Ovary (tissue), 7 donors: ENCODE measurements at regions not wholly inside any gene's neighbourhood (a gene's known extent, or its start where the extent isn't known, plus 50 kb on each side); places are given as distances from the start of the nearest gene placed in this dataset.

ENCODE experiments used
- DNase-seq, 5 donors: peaks; one replicate each; pipeline ENCODE4 v3.0.0-alpha.2; 2019 to 2020
- H3K27ac ChIP-seq, 2 donors: fragments of 200-600 bp; one replicate each; pipeline versions ENCODE4 v1.5.1 to v1.8.0; 2019 to 2022
- H3K27me3 ChIP-seq: fragments of 200-600 bp; one replicate; pipeline ENCODE4 v1.8.0; 2022
- H3K36me3 ChIP-seq: fragments of 200-600 bp; sonication (generic); one replicate; pipeline ENCODE4 v1.5.1; 2019
- H3K4me1 ChIP-seq: one replicate; pipeline ENCODE4 v1.8.1; 2013; ENCODE audit warnings: mild to moderate bottlenecking, moderate library complexity; ENCODE audit not compliant: insufficient read depth
- H3K4me3 ChIP-seq: fragments of 200-600 bp; sonication (generic); one replicate; pipeline ENCODE4 v1.5.1; 2017
- H3K9me3 ChIP-seq, 2 donors: fragments of 200-600 bp in 1 of 2; sonication (generic) in 1 of 2; one replicate each; pipeline versions ENCODE4 v1.5.1 to v1.8.1; 2013 to 2019; ENCODE audit warnings: mild to moderate bottlenecking in 1 of 2, moderate library complexity in 1 of 2
- EP300 ChIP-seq: sonication (generic); formaldehyde crosslinking; IDR thresholded peaks from one replicate; pipeline ENCODE4 v1.6.1; 2017; ENCODE audit warnings: antibody characterized with exemption
- POLR2A ChIP-seq: fragments of 450-650 bp; IDR thresholded peaks from one replicate; pipeline ENCODE4 v1.6.1; 2017; ENCODE audit warnings: antibody characterized with exemption, mild to moderate bottlenecking, moderate library complexity
- WGBS, 3 donors: extraction: QIAGEN DNeasy Blood & Tissue Kit in 1 of 3; methylation state at CpG; one replicate each; pipeline versions ENCODE4 v1.1.5 to v1.1.7; 2013 to 2017; 5-methylcytosine and 5-hydroxymethylcytosine counted together
- intact Hi-C, 4 donors: fragments of 100-400 bp; cut with DNase I; formaldehyde crosslinking; loops; one replicate each; pipeline versions ENCODE4 v1.11.0 to v1.15.1; 2022 to 2023
- TF ChIP-seq, protein P1 (sequence below), 3 donors: fragments of 450-650 bp in 2 of 3; fragments of 200-600 bp in 1 of 3; IDR thresholded peaks; one replicate each; pipeline versions ENCODE4 v1.5.1 to v1.8.0; 2016 to 2022; ENCODE audit warnings: antibody characterized with exemption in 3 of 3, mild to moderate bottlenecking in 1 of 3
- donor health status: DM: no; HTN: no; CAD: no; lungs with moderate emphysema.
- donor health status: DM: no; HTN: no; CAD: no.
- donor health status: Bipolar disorder and iron deficiency.
- donor health status: DM: no; HTN: no; CAD: no.
- donor health status: DM: yes; HTN: yes; CAD: no.

DNA sequence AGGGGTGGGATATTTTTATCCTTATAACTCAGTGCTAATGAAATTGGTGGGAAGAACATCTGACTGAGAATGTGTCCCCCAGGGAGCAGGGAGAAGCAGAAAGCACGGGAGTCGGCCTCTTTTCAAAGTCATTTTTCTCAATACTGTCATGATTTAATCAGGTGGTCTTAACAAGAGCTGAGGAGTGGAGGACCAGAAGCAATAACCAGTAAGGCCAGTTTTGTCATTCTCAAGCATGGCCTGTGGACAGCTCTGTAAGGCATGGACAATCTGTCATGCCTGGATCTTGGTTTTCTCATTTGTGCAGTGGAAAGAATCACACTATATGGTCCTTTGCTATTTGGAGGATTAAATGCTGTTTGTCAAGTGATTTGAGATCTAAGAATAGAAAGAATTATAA, 99.7 kb downstream of the TNFSF11 start:
- Histone ChIP-seq H3K4me1 (no peaks in the 10 kb centered on the region), H3K36me3 (no peaks in the 10 kb centered on the region), H3K4me3 (no peak overlapping the region), H3K9me3 (no peaks in the 10 kb centered on the region), H3K27me3 (no peaks in the 10 kb centered on the region), H3K27ac (no peak overlapping the region)
- TF ChIP-seq, protein P1, sequence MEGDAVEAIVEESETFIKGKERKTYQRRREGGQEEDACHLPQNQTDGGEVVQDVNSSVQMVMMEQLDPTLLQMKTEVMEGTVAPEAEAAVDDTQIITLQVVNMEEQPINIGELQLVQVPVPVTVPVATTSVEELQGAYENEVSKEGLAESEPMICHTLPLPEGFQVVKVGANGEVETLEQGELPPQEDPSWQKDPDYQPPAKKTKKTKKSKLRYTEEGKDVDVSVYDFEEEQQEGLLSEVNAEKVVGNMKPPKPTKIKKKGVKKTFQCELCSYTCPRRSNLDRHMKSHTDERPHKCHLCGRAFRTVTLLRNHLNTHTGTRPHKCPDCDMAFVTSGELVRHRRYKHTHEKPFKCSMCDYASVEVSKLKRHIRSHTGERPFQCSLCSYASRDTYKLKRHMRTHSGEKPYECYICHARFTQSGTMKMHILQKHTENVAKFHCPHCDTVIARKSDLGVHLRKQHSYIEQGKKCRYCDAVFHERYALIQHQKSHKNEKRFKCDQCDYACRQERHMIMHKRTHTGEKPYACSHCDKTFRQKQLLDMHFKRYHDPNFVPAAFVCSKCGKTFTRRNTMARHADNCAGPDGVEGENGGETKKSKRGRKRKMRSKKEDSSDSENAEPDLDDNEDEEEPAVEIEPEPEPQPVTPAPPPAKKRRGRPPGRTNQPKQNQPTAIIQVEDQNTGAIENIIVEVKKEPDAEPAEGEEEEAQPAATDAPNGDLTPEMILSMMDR (IDR thresholded peaks at IDR 0.05) = no peak
- no peak for TF ChIP-seq POLR2A
- no peak for TF ChIP-seq EP300
- 86 to 90% (median 87%) methylated on average over 2 of the region's 2 CpGs for WGBS, 3 donors
- DNase-seq = no peak
- intact Hi-C loops = no loop called here

DNA sequence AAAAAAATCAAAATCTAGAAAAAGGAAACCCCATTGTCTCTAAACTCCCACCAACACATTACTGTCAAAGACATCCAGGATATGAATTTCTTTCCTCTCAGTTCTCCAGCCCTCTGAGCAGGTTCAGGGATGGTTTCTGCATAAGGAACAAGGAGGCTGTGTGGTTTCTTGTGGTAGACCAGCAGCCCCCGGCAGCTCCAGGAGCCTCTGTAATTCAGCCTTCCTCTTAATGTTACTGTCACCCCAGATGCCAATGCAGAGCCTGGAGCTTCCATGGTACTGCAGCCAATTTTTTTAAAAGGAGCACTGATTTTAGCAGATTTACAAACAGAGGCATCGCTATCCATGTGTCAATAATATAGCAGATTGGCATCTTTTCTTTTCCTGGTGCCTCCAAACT, 100.6 kb upstream of the FAM216B start:
- 45 to 47% (median 45%) methylated on average over 2 of the region's 2 CpGs for WGBS, 3 donors
- no peaks in the 10 kb centered on the region for H3K36me3 ChIP-seq
- no peak overlapping the region for H3K27ac ChIP-seq
- TF ChIP-seq POLR2A = no peak
- TF ChIP-seq EP300 = no peak
- TF ChIP-seq, protein P1 (IDR thresholded peaks at IDR 0.05) = no peak
- H3K9me3 ChIP-seq = no peaks in the 10 kb centered on the region
- no peak overlapping the region for H3K4me3 ChIP-seq
- DNase-seq = no peak
- intact Hi-C loops = no loop called here
- no peaks in the 10 kb centered on the region for H3K4me1 ChIP-seq
- H3K27me3 ChIP-seq = no peaks in the 10 kb centered on the region

DNA sequence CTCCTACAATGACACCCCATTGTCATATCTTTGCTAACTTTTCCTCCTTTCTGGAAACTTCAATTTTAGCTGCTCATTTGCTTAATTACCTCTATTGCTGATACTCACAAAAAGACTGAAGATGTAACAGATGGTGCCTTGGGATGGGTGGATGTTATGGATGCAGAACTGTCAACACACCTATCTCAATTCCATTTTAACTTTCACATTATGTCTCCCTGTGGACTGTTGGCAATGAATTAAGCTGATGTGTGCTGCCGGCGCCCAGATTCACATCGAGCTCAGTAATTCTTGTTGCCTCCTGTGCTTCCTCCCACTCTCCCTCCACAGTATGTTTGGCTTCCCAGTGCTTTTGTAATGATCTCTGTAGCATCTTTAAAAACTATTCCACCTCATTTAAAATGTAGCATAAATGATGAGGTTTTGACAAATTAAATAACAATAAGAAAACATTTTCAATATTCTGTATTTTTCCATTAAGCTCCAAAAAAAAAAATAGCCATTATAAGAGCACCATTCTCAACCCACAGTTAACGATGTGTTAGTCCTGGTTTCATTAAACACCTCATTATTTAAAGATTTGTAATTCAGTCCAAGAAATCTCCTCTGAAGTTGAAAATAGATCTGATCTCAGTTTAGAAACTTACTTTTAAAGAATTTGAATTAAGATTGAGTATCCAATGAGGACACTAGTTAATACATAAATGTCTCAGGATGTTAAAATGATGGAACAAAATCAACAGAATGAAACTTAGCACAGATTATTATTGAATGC, 99.9 kb upstream of the FAM216B start:
- no peak for DNase-seq
- H3K36me3 ChIP-seq = no peaks in the 10 kb centered on the region
- no peak overlapping the region for H3K27ac ChIP-seq
- WGBS, 3 donors = 44 to 49% (median 45%) methylated on average over 4 of the region's 4 CpGs
- no peaks in the 10 kb centered on the region for H3K4me1 ChIP-seq
- H3K9me3 ChIP-seq = no peaks in the 10 kb centered on the region
- H3K4me3 ChIP-seq = no peak overlapping the region
- no peak for TF ChIP-seq EP300
- TF ChIP-seq, protein P1 (IDR thresholded peaks at IDR 0.05) = no peak
- TF ChIP-seq POLR2A = no peak
- no peaks in the 10 kb centered on the region for H3K27me3 ChIP-seq
- intact Hi-C loops = no loop called here

DNA sequence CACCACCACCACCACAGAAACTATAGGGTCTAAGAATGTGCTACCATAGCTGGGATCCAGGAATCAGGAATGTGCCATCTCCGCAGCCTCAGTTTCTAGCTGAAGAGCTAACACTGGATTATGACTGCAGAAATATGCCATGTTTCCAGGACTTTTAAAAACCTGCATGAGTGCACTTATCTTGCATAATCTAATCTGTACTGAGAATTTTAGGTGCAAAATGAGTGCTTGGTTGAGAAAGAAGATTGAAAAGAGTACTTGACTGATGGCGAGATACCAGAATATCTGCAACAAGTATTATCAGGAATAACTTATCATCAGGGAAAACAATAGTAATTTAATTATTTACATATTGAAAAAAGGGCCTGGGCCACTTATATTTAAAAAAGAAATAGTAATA, 97.2 kb upstream of the FAM216B start:
- H3K4me3 ChIP-seq = no peak overlapping the region
- no peaks in the 10 kb centered on the region for H3K27me3 ChIP-seq
- H3K36me3 ChIP-seq = no peaks in the 10 kb centered on the region
- no peaks in the 10 kb centered on the region for H3K4me1 ChIP-seq
- TF ChIP-seq EP300 = no peak
- no peak for TF ChIP-seq POLR2A
- TF ChIP-seq, protein P1 (IDR thresholded peaks at IDR 0.05) = no peak
- no peak for DNase-seq
- intact Hi-C loops = no loop called here
- 48 to 78% (median 67%) methylated on average over 2 of the region's 2 CpGs for WGBS, 3 donors
- no peaks in the 10 kb centered on the region for H3K9me3 ChIP-seq
- H3K27ac ChIP-seq = no peak overlapping the region
